Kidney (tissue), 13 donors: ENCODE measurements at regions not wholly inside any gene's neighbourhood (a gene's known extent, or its start where the extent isn't known, plus 50 kb on each side); places are given as distances from the start of the nearest gene placed in this dataset.

Experiments
- DNase-seq, 5 donors: peaks; one replicate each; pipeline ENCODE4 v3.0.0-alpha.2; 2013 to 2020
- FAIRE-seq: peaks from 2 replicates; lab custom pipeline; 2012; peaks lifted over from hg19 to GRCh38; lab: Jason Lieb, UNC
- H3K27ac ChIP-seq, 2 donors: one replicate each; pipeline ENCODE4 v1.7.0; 2013; ENCODE audit warnings: low read depth in 2 of 2, low read length in 2 of 2, inconsistent platforms in 1 of 2
- H3K27me3 ChIP-seq: one replicate; pipeline ENCODE4 v1.7.1; 2013; ENCODE audit warnings: low read length, inconsistent platforms; ENCODE audit not compliant: control insufficient read depth, insufficient read depth
- H3K36me3 ChIP-seq, 3 donors: one replicate each; pipeline versions ENCODE4 v1.7.0 to v1.7.1; 2013; ENCODE audit warnings: low read length in 3 of 3, control low read depth in 1 of 3, inconsistent platforms in 1 of 3; ENCODE audit not compliant: insufficient read depth in 3 of 3, control insufficient read depth in 2 of 3
- H3K4me1 ChIP-seq, 3 donors: one replicate each; pipeline versions ENCODE4 v1.7.0 to v1.7.1; 2013; ENCODE audit warnings: low read length in 3 of 3, inconsistent platforms in 1 of 3, low read depth in 1 of 3; ENCODE audit not compliant: control insufficient read depth in 2 of 3, insufficient read depth in 2 of 3
- H3K4me3 ChIP-seq, 3 donors: one replicate each; pipeline versions ENCODE4 v1.7.0 to v1.8.1; 2013; ENCODE audit warnings: low read length in 3 of 3, control low read depth in 1 of 3, inconsistent platforms in 1 of 3
- H3K9ac ChIP-seq, 3 donors: one replicate each; pipeline versions ENCODE4 v1.7.0 to v1.7.1; 2013; ENCODE audit warnings: low read length in 3 of 3, control low read depth in 1 of 3, inconsistent platforms in 1 of 3
- H3K9me3 ChIP-seq, 3 donors: one replicate each; pipeline versions ENCODE4 v1.7.0 to v1.7.1; 2013; ENCODE audit warnings: low read length in 3 of 3, control low read depth in 1 of 3, inconsistent platforms in 1 of 3; ENCODE audit not compliant: control insufficient read depth in 2 of 3, insufficient read depth in 1 of 3
- CTCF ChIP-seq: IDR thresholded peaks from 3 replicates; pipeline ENCODE4 v1.5.1; 2012; ENCODE audit warnings: mild to moderate bottlenecking, moderate library complexity, borderline replicate concordance; ENCODE audit not compliant: insufficient read depth; ENCODE audit errors: extremely low read depth
- intact Hi-C: fragments of 100-400 bp; cut with DNase I; formaldehyde crosslinking; loops from one replicate; pipeline ENCODE4 v1.11.1; 2022
- donor health status: control.
- donor health status: control.
- donor health status: control.
- donor health status: control.
- donor health status: control.
- donor health status: DM: yes; HTN: yes; CAD: no.
- donor health status: Normal renal cell carcinoma (clear cell type).

GRCh38 chr11:8792710-8793109 lies 110.1 kb downstream of the RPL27A start:
- H3K27me3 ChIP-seq: no peaks in the 10 kb centered on the region
- no peaks in the 10 kb centered on the region for H3K36me3 ChIP-seq
- H3K9ac ChIP-seq: no peak overlapping the region
- no peak overlapping the region for H3K4me3 ChIP-seq
- H3K27ac ChIP-seq: no peak overlapping the region
- H3K9me3 ChIP-seq: no peaks in the 10 kb centered on the region
- FAIRE-seq (no peak), DNase-seq (peak in 1 of 5 donors; percentile 52)
- TF ChIP-seq CTCF: no peak
- H3K4me1 ChIP-seq: peaks cover 0 to 2% (median 0%) of the 10 kb centered on the region in 3 donors
- intact Hi-C loops: no loop called here

DNA sequence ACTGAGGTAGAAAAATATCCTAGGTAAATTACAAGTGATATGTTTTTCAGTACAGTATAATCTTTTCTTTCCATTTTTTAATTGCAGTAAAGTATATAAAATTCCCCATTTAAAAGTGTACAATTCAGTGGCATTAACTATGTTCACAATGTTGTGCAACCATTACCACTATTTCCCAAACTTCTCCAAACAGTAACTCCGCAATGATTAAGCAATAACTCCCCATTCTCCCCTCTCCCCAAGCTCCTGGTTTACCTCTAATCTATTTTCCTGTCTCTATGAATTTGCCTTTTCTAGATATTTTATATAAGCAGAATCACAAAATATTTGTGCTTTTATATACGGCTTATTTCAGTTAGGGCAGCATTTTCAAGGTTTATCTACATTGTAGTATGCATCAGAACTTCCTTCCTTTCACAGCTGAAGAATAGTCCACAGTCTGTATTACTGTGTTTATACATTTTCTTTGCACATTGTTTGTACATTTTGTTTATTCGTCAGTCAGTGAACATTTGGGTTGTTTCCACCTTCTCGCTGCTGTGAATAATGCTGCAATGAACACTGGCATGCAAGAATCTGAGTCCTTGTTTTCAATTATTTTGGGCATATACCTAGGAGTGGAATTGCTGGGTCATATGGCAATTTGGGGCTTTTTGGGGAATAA lies 110.7 kb downstream of the RPL27A start:
- FAIRE-seq (no peak), DNase-seq (no peak)
- intact Hi-C loops: no loop called here
- Histone ChIP-seq H3K4me1 (peaks cover 0 to 2% (median 0%) of the 10 kb centered on the region in 3 donors), H3K9ac (no peak overlapping the region), H3K27me3 (no peaks in the 10 kb centered on the region), H3K36me3 (no peaks in the 10 kb centered on the region), H3K27ac (no peak overlapping the region), H3K9me3 (no peaks in the 10 kb centered on the region), H3K4me3 (no peak overlapping the region)
- TF ChIP-seq CTCF: no peak

DNA sequence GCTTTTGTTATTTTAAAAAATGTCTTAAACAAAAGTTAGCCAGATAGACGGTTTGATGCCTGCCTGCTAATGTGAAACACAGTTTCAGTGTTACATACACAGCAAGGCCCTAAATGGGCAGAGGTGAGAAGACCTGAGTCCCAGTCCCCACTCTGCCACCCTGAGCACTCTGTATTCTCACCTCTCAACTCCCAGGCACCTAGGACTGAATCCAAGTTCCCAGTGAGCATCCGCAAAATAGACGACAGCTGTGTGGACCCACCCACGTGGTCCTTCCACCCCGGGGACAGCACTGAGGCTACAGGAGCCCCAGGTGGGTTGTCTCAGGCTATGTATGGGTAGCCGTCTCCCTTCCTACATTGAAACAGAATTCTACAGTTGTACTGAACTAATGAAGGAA lies 111.5 kb downstream of the RPL27A start:
- Histone ChIP-seq H3K27me3 (no peaks in the 10 kb centered on the region), H3K9me3 (no peaks in the 10 kb centered on the region), H3K4me1 (peaks cover 0 to 2% (median 0%) of the 10 kb centered on the region in 3 donors), H3K9ac (no peak overlapping the region), H3K4me3 (no peak overlapping the region), H3K27ac (no peak overlapping the region), H3K36me3 (no peaks in the 10 kb centered on the region)
- intact Hi-C loops: no loop called here
- FAIRE-seq: no peak
- no peak for DNase-seq
- TF ChIP-seq CTCF: no peak
